Endothelial cell of umbilical vein (primary cell): ENCODE measurements at regions not wholly inside any gene's neighbourhood (a gene's known extent, or its start where the extent isn't known, plus 50 kb on each side); places are given as distances from the start of the nearest gene placed in this dataset.

Experiments
- BruUV-seq: library from RNA; stranded (reverse); fragments of 400-500 nt; replicated peaks from 2 replicates; lab custom pipeline; 2021; lab: Mats Ljungman, UMichigan
- CTCF ChIA-PET: fragments of 300-600, 350-600 bp; sonication (Branson Sonifier 250); formaldehyde crosslinking; loops from one replicate; lab custom pipeline; 2021; ENCODE audit warnings: antibody characterized with exemption, inconsistent platforms; lab: Charles Lee
- POLR2A ChIA-PET: fragments of 300-600, 350-600 bp; sonication (Branson Sonifier 250); formaldehyde crosslinking; loops from one replicate; lab custom pipeline; 2021; ENCODE audit warnings: antibody characterized with exemption, inconsistent platforms; lab: Charles Lee
- DNase-seq: peaks from one replicate; pipeline ENCODE4 v3.0.0-alpha.2; 2011; ENCODE audit warnings: low read depth, low spot score
- FAIRE-seq: peaks from 2 replicates; lab custom pipeline; 2011; peaks lifted over from hg19 to GRCh38; lab: Jason Lieb, UNC
- H2AFZ ChIP-seq: 2 replicates; pipeline ENCODE4 v1.6.0; 2012; ENCODE audit warnings: low read depth, low read length, control low read depth, inconsistent platforms
- H3K27ac ChIP-seq: 2 replicates; pipeline ENCODE4 v1.5.1; 2011; ENCODE audit warnings: low read depth, mild to moderate bottlenecking, control low read depth, low read length, moderate library complexity; ENCODE audit not compliant: insufficient read depth
- H3K27me3 ChIP-seq, 2 experiments: 2 replicates each; pipeline versions ENCODE4 v1.6.0 to v1.6.1; 2011; ENCODE audit warnings: low read length in 2 of 2, mixed read lengths in 1 of 2; ENCODE audit not compliant: control insufficient read depth in 2 of 2, insufficient read depth in 2 of 2
- H3K36me3 ChIP-seq, 2 experiments: 2 replicates in 1 of 2; 3 replicates in 1 of 2; pipeline ENCODE4 v1.5.1; 2011; ENCODE audit warnings: low read length in 2 of 2, mild to moderate bottlenecking in 1 of 2, moderate library complexity in 1 of 2; ENCODE audit not compliant: control insufficient read depth in 2 of 2, insufficient read depth in 2 of 2; ENCODE audit errors: extremely low read depth in 1 of 2
- H3K4me1 ChIP-seq: 3 replicates; pipeline ENCODE4 v1.5.1; 2011; ENCODE audit warnings: mild to moderate bottlenecking, low read length; ENCODE audit not compliant: control insufficient read depth, insufficient read depth; ENCODE audit errors: extremely low read depth
- H3K4me2 ChIP-seq: 2 replicates; pipeline ENCODE4 v1.6.1; 2011; ENCODE audit warnings: low read length, control low read depth, mixed read lengths; ENCODE audit not compliant: insufficient read depth
- H3K4me3 ChIP-seq, 3 experiments: fragments of 200-600 bp in 1 of 3; sonication (generic), shearing (Covaris generic) in 1 of 3; replicated peaks in 1 of 3; 2 replicates each; pipeline ENCODE4 v1.5.1; 2011 to 2016; ENCODE audit warnings: control low read depth in 3 of 3, low read length in 3 of 3, mild to moderate bottlenecking in 2 of 3, inconsistent platforms in 1 of 3, low read depth in 1 of 3, moderate library complexity in 1 of 3; ENCODE audit not compliant: insufficient read depth in 1 of 3
- H3K79me2 ChIP-seq: 2 replicates; pipeline ENCODE4 v1.6.0; 2012; ENCODE audit warnings: low read length, inconsistent platforms; ENCODE audit not compliant: control insufficient read depth, insufficient read depth
- H3K9ac ChIP-seq: replicated peaks from 2 replicates; pipeline ENCODE3; 2011; ENCODE audit warnings: low read length, control low read depth; ENCODE audit not compliant: insufficient read depth; ENCODE audit errors: extremely low read depth
- H3K9me1 ChIP-seq: replicated peaks from 3 replicates; pipeline ENCODE4 v1.6.0; 2011; ENCODE audit warnings: mild to moderate bottlenecking, low read length; ENCODE audit not compliant: control insufficient read depth, insufficient read depth; ENCODE audit errors: extremely low read depth
- H3K9me3 ChIP-seq: replicated peaks from 2 replicates; pipeline ENCODE4 v1.5.1; 2012; ENCODE audit warnings: low read length, inconsistent platforms; ENCODE audit not compliant: control insufficient read depth, insufficient read depth
- H4K20me1 ChIP-seq: replicated peaks from 2 replicates; pipeline ENCODE3; 2011; ENCODE audit warnings: mild to moderate bottlenecking, low read length; ENCODE audit not compliant: control insufficient read depth, insufficient read depth; ENCODE audit errors: extremely low read depth
- CTCF ChIP-seq, 2 donors: IDR thresholded peaks; 1 replicate in 1 of 2; 2 replicates in 1 of 2; pipeline ENCODE4 v1.5.1; 2011; ENCODE audit warnings: low read length in 2 of 2, mild to moderate bottlenecking in 2 of 2, moderate library complexity in 2 of 2, control low read depth in 1 of 2, inconsistent platforms in 1 of 2, low read depth in 1 of 2; ENCODE audit not compliant: insufficient read depth in 1 of 2; ENCODE audit errors: extremely low read depth in 1 of 2
- EZH2 ChIP-seq: IDR thresholded peaks from 2 replicates; pipeline ENCODE4 v1.6.1; 2012; ENCODE audit warnings: borderline replicate concordance, low read depth, mild to moderate bottlenecking, moderate library complexity, low read length, inconsistent platforms; ENCODE audit not compliant: severe bottlenecking
- FOS ChIP-seq: IDR thresholded peaks from 2 replicates; pipeline ENCODE4 v1.6.1; 2011; ENCODE audit warnings: mild to moderate bottlenecking, low read length, moderate library complexity, borderline replicate concordance; ENCODE audit not compliant: insufficient read depth
- GATA2 ChIP-seq: IDR thresholded peaks from 2 replicates; pipeline ENCODE4 v1.7.0; 2011; ENCODE audit warnings: low read depth, mild to moderate bottlenecking, moderate library complexity, mixed read lengths, low read length; ENCODE audit not compliant: insufficient read length, insufficient read depth
- MAX ChIP-seq: IDR thresholded peaks from 2 replicates; pipeline ENCODE4 v1.6.1; 2011; ENCODE audit not compliant: insufficient read depth, insufficient read length
- MYC ChIP-seq: IDR thresholded peaks from one replicate; pipeline ENCODE4 v1.6.1; 2011; ENCODE audit warnings: mild to moderate bottlenecking, low read depth, low read length
- POLR2A ChIP-seq: IDR thresholded peaks from 2 replicates; pipeline ENCODE4 v1.6.1; 2012; ENCODE audit warnings: low read depth, mild to moderate bottlenecking, control low read depth, low read length
- POLR2AphosphoS5 ChIP-seq: IDR thresholded peaks from 2 replicates; pipeline ENCODE4 v1.6.1; 2012; ENCODE audit warnings: low read depth, mild to moderate bottlenecking, control low read depth, low read length, moderate library complexity; ENCODE audit not compliant: insufficient read depth
- dilution Hi-C: fragments of 300-500 bp; cut with MboI; formaldehyde crosslinking; loops from one replicate; pipeline ENCODE4 v1.15.0; 2019; ENCODE audit warnings: low sequenced_read_pairs; ENCODE audit not compliant: extremely low pct_ligation_motif_present
- intact Hi-C: fragments of 100-400 bp; cut with micrococcal nuclease; formaldehyde crosslinking; loops from one replicate; pipeline ENCODE4 v1.10.0; 2022

- Histone ChIP-seq H3K27ac (no peak overlapping the region), H3K4me2 (no peak overlapping the region), H3K79me2 (no peaks in the 10 kb centered on the region), H3K4me1 (no peaks in the 10 kb centered on the region), H4K20me1 (no peaks in the 10 kb centered on the region), H3K27me3 (no peaks in the 10 kb centered on the region), H3K9me1 (no peaks in the 10 kb centered on the region), H3K9me3 (peaks cover 3% of the 10 kb centered on the region), H3K4me3 (no peak overlapping the region), H3K9ac (no peak overlapping the region), H3K36me3 (no peaks in the 10 kb centered on the region), H2AFZ (no peak overlapping the region)
- FAIRE-seq (no peak), DNase-seq (no peak)
- TF ChIP-seq CTCF (IDR thresholded peaks at IDR 0.05; ENCODE audit: extremely low read depth in 1 of 2, insufficient read depth in 1 of 2, low read depth in 1 of 2, low read length in 2 of 2) (no peak), POLR2AphosphoS5 (no peak), MAX (no peak), EZH2 (no peak), GATA2 (no peak), POLR2A (no peak), MYC (no peak), FOS (no peak)
- BruUV-seq, result no TSS peak
- CTCF ChIA-PET, result no interaction called here
- dilution Hi-C loops, result no loop called here
- POLR2A ChIA-PET, result no interaction called here
- intact Hi-C loops, result no loop called here
Observed at GRCh38 chr9:135000647-135001245, 83.0 kb upstream of the FCN1 start.
